GM12864 (cell line): ENCODE measurements at regions not wholly inside any gene's neighbourhood (a gene's known extent, or its start where the extent isn't known, plus 50 kb on each side); places are given as distances from the start of the nearest gene placed in this dataset.
"Not testable (repeated sequence)": the region's sequence is repeated elsewhere in the genome, so short reads cannot be mapped to it uniquely, and the experiment has no call there.

Source experiments
- DNase-seq: peaks from one replicate; pipeline ENCODE4 v3.0.0-alpha.2; 2011; ENCODE audit warnings: low read depth
- H3K4me3 ChIP-seq: 2 replicates; pipeline ENCODE4 v1.5.1; 2011; ENCODE audit warnings: mild to moderate bottlenecking, low read depth, low read length, control low read depth
- CTCF ChIP-seq: IDR thresholded peaks from 2 replicates; pipeline ENCODE4 v1.5.1; 2011; ENCODE audit warnings: low read depth, mild to moderate bottlenecking, moderate library complexity, low read length, control low read depth, inconsistent platforms; ENCODE audit errors: missing control alignments

DNA sequence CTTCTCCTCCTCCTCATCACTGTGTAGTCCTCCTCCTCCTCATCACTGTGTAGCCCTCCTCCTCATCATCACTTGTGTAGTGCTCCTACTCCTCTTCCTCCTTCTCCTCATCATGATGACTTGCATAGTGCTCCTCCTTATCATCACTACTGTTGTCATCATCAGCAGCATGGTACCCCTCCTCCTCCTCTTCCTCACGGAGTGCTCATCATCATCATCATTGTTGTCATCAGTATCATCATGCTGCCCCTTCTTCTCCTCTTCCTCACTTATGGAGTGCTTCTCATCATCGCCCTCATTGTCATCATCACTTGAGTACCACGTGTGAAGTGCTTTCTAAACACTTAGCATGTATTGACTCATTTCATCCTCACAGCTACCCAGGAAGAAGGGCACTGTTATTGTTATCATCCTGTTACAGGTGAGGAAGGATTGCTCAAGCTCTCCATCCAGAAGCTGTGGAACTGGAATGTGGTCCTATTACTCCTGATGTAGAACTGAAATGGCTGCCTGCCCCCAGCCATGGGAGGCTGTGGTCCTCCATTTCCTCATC is 122.8 kb upstream of the SHH start:
- H3K4me3 ChIP-seq = no peak overlapping the region
- no peak for DNase-seq
- no peak for TF ChIP-seq CTCF

- not testable (repeated sequence) for DNase-seq, H3K4me3 ChIP-seq
These were observed 120.1 kb upstream of the SHH start for GRCh38 chr7:155932324-155932723.

GRCh38 chr7:155931396-155932085 is 119.3 kb upstream of the SHH start:
- TF ChIP-seq CTCF = no peak
- no peak for DNase-seq
- H3K4me3 ChIP-seq = no peak overlapping the region

DNA sequence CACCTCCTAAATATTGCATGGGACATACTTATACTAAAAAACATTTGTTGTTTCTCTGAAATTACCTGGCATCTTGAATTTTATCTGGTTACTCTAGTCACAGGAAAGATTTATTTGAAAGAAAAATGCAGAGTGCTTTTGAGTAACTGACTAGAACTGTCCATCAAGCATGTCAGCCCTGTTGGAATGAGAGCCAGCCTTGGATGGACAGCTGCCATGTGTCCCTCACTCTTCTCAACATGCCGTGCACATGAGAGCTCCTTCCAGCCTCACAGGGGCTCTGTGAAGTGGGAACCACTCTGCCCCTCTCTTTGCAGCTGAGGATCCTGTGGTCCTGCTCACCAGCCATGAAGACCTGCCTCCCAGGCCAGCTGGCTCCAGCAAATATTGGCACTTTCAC is 118.3 kb upstream of the SHH start:
- DNase-seq = no peak
- no peak for TF ChIP-seq CTCF
- H3K4me3 ChIP-seq = no peak overlapping the region

- no peak for DNase-seq
- no peak for TF ChIP-seq CTCF
- H3K4me3 ChIP-seq = no peak overlapping the region
These were observed 117.8 kb upstream of the SHH start for GRCh38 chr7:155930061-155930460.

GRCh38 chr7:155928583-155928982 is 116.3 kb upstream of the SHH start:
- H3K4me3 ChIP-seq = no peak overlapping the region
- TF ChIP-seq CTCF = no peak
- no peak for DNase-seq

DNA sequence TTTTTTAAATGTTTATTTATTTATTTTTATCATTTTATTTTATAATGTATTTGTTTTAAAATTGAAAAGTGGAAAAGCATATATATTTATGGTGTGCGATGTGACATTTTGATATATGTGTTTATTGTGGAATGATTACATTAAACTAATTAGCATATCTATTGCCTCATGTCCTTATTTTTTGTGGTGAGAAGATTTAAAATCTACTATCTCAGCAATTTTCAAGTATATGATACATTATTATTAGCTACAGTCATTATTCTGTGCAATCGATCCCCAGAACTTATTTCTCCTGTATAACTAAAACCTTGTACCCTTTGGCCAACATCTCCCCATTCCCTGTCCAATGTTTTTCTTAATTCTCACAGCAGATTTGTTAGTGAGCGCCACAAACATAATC is 115.6 kb upstream of the SHH start:
- no peak overlapping the region for H3K4me3 ChIP-seq
- no peak for TF ChIP-seq CTCF
- no peak for DNase-seq
